ENCODE measurements at regions not wholly inside any gene's neighbourhood (a gene's known extent, or its start where the extent isn't known, plus 50 kb on each side); places are given as distances from the start of the nearest gene placed in this dataset.

- DNase-seq, result no peak
- H3K9me3 ChIP-seq (ENCODE audit: control insufficient read depth in 1 of 2, low read length in 2 of 2), result no peaks in the 10 kb centered on the region
- no peaks in the 10 kb centered on the region for H3K4me1 ChIP-seq (ENCODE audit: insufficient read depth, low read length)
- POLR2A ChIA-PET (ENCODE audit: partially characterized antibody), result no interaction called here
- H3K36me3 ChIP-seq (ENCODE audit: insufficient read depth, low read length), result no peaks in the 10 kb centered on the region
- CTCF ChIA-PET (ENCODE audit: partially characterized antibody), result no interaction called here
- no peaks in the 10 kb centered on the region for H3K27me3 ChIP-seq (ENCODE audit: insufficient read depth, low read length)
- no peaks in the 10 kb centered on the region for H3K36me3 Mint-ChIP-seq
- peaks cover 0 to 4% (median under 1%) of the 10 kb centered on the region in 4 donors for H3K4me1 Mint-ChIP-seq
- H3K9me3 Mint-ChIP-seq, result peaks cover 0 to 3% (median 0%) of the 10 kb centered on the region in 8 donors
- no peak overlapping the region for H3K27ac Mint-ChIP-seq
- H3K4me3 ChIP-seq (ENCODE audit: low read length in 2 of 2), result no peak overlapping the region
- intact Hi-C loops (cut with micrococcal nuclease), result no loop called here
- H3K27ac ChIP-seq (ENCODE audit: low read depth, low read length), result no peak overlapping the region
- peaks cover 0 to 2% of the 10 kb centered on the region in 2 donors for H3K27me3 Mint-ChIP-seq
- no peak overlapping the region for H3K4me3 Mint-ChIP-seq
These were observed 101.0 kb upstream of the SP4 start for GRCh38 chr7:21326921-21327320.

GRCh38 chr7:21327422-21328409 lies 100.2 kb upstream of the SP4 start:
- no peak overlapping the region for H3K4me3 ChIP-seq (ENCODE audit: low read length in 2 of 2)
- intact Hi-C loops (cut with micrococcal nuclease), result no loop called here
- peaks cover 0 to 2% of the 10 kb centered on the region in 2 donors for H3K27me3 Mint-ChIP-seq
- H3K36me3 ChIP-seq (ENCODE audit: insufficient read depth, low read length), result no peaks in the 10 kb centered on the region
- H3K27me3 ChIP-seq (ENCODE audit: insufficient read depth, low read length), result no peaks in the 10 kb centered on the region
- no peaks in the 10 kb centered on the region for H3K4me1 ChIP-seq (ENCODE audit: insufficient read depth, low read length)
- no peak overlapping the region for H3K27ac Mint-ChIP-seq
- POLR2A ChIA-PET (ENCODE audit: partially characterized antibody), result no interaction called here
- DNase-seq, result no peak
- H3K9me3 ChIP-seq (ENCODE audit: control insufficient read depth in 1 of 2, low read length in 2 of 2), result no peaks in the 10 kb centered on the region
- no peaks in the 10 kb centered on the region for H3K36me3 Mint-ChIP-seq
- peaks cover 0 to 4% (median 2%) of the 10 kb centered on the region in 4 donors for H3K4me1 Mint-ChIP-seq
- peaks cover 0 to 3% (median 0%) of the 10 kb centered on the region in 8 donors for H3K9me3 Mint-ChIP-seq
- no peak overlapping the region for H3K4me3 Mint-ChIP-seq
- no peak overlapping the region for H3K27ac ChIP-seq (ENCODE audit: low read depth, low read length)
- CTCF ChIA-PET (ENCODE audit: partially characterized antibody), result no interaction called here

GRCh38 chr7:21330462-21331178 lies 97.3 kb upstream of the SP4 start:
- Mint-ChIP-seq H3K9me3 (peaks cover 0 to 4% (median 1%) of the 10 kb centered on the region in 8 donors), H3K4me1 (peaks cover 0 to 6% (median 4%) of the 10 kb centered on the region in 4 donors), H3K27me3 (peaks cover 0 to 2% of the 10 kb centered on the region in 2 donors), H3K27ac (no peak overlapping the region), H3K36me3 (no peaks in the 10 kb centered on the region), H3K4me3 (no peak overlapping the region)
- Histone ChIP-seq H3K9me3 (ENCODE audit: control insufficient read depth in 1 of 2, low read length in 2 of 2) (no peaks in the 10 kb centered on the region), H3K4me3 (ENCODE audit: low read length in 2 of 2) (no peak overlapping the region), H3K27ac (ENCODE audit: low read depth, low read length) (no peak overlapping the region), H3K27me3 (ENCODE audit: insufficient read depth, low read length) (no peaks in the 10 kb centered on the region), H3K4me1 (ENCODE audit: insufficient read depth, low read length) (no peaks in the 10 kb centered on the region), H3K36me3 (ENCODE audit: insufficient read depth, low read length) (no peaks in the 10 kb centered on the region)
- ChIA-PET CTCF (ENCODE audit: partially characterized antibody) (no interaction called here), POLR2A (ENCODE audit: partially characterized antibody) (no interaction called here)
- DNase-seq, result no peak
- intact Hi-C loops (cut with micrococcal nuclease), result no loop called here

- H3K36me3 Mint-ChIP-seq, result no peaks in the 10 kb centered on the region
- intact Hi-C loops (cut with micrococcal nuclease), result loop anchor here (5.0 kb wide), 1 partner anchor 92 kb away; the partner anchor contains the start of gene SP4
- no peaks in the 10 kb centered on the region for H3K9me3 ChIP-seq (ENCODE audit: control insufficient read depth in 1 of 2, low read length in 2 of 2)
- H3K27ac Mint-ChIP-seq, result peak overlapping the region in 2 of 7 donors; percentile 38 to 43
- no peaks in the 10 kb centered on the region for H3K27me3 ChIP-seq (ENCODE audit: insufficient read depth, low read length)
- CTCF ChIA-PET (ENCODE audit: partially characterized antibody), result interaction anchor here (0.6 to 0.8 kb wide), 3 partner anchors 11 to 97 kb away, joined by 3 to 5 read pairs (median 3); no protein-coding TSS in a partner anchor
- H3K4me3 ChIP-seq (ENCODE audit: low read length in 2 of 2), result no peak overlapping the region
- POLR2A ChIA-PET (ENCODE audit: partially characterized antibody), result no interaction called here
- no peak overlapping the region for H3K27ac ChIP-seq (ENCODE audit: low read depth, low read length)
- peaks cover 19% of the 10 kb centered on the region for H3K4me1 ChIP-seq (ENCODE audit: insufficient read depth, low read length)
- DNase-seq, result no peak
- peaks cover 16 to 39% (median 23%) of the 10 kb centered on the region in 4 donors for H3K4me1 Mint-ChIP-seq
- H3K36me3 ChIP-seq (ENCODE audit: insufficient read depth, low read length), result no peaks in the 10 kb centered on the region
- H3K27me3 Mint-ChIP-seq, result no peaks in the 10 kb centered on the region
- no peak overlapping the region for H3K4me3 Mint-ChIP-seq
- H3K9me3 Mint-ChIP-seq, result peaks cover 0 to 7% (median 0%) of the 10 kb centered on the region in 8 donors
These were observed 93.0 kb upstream of the SP4 start for GRCh38 chr7:21334906-21335305.

- H3K9me3 Mint-ChIP-seq, result peaks cover 0 to 10% (median 1%) of the 10 kb centered on the region in 8 donors
- Histone ChIP-seq H3K27me3 (ENCODE audit: insufficient read depth, low read length) (no peaks in the 10 kb centered on the region), H3K4me3 (ENCODE audit: low read length in 2 of 2) (no peak overlapping the region), H3K9me3 (ENCODE audit: control insufficient read depth in 1 of 2, low read length in 2 of 2) (no peaks in the 10 kb centered on the region), H3K4me1 (ENCODE audit: insufficient read depth, low read length) (peaks cover 19% of the 10 kb centered on the region), H3K36me3 (ENCODE audit: insufficient read depth, low read length) (no peaks in the 10 kb centered on the region), H3K27ac (ENCODE audit: low read depth, low read length) (no peak overlapping the region)
- DNase-seq, result no peak
- H3K27ac Mint-ChIP-seq, result peak overlapping the region in 4 of 7 donors; percentile 1 to 69 (median 2)
- H3K4me1 Mint-ChIP-seq, result peaks cover 20 to 51% (median 25%) of the 10 kb centered on the region in 4 donors
- H3K36me3 Mint-ChIP-seq, result no peaks in the 10 kb centered on the region
- no peaks in the 10 kb centered on the region for H3K27me3 Mint-ChIP-seq
- CTCF ChIA-PET (ENCODE audit: partially characterized antibody), result interaction anchor here (1.4 kb wide), 1 partner anchor 24 kb away, joined by 3 read pairs; no protein-coding TSS in a partner anchor
- intact Hi-C loops (cut with micrococcal nuclease), result loop anchor here (5.0 kb wide), 1 partner anchor 91 kb away; the partner anchor contains the start of gene SP4
- H3K4me3 Mint-ChIP-seq, result no peak overlapping the region
- POLR2A ChIA-PET (ENCODE audit: partially characterized antibody), result interaction anchor here (1.4 kb wide), 1 partner anchor 19 kb away, joined by 4 read pairs; no protein-coding TSS in a partner anchor
These were observed 91.1 kb upstream of the SP4 start for GRCh38 chr7:21336743-21337142.

GRCh38 chr7:21338728-21339164 lies 89.1 kb upstream of the SP4 start:
- Histone ChIP-seq H3K36me3 (ENCODE audit: insufficient read depth, low read length) (no peaks in the 10 kb centered on the region), H3K4me3 (ENCODE audit: low read length in 2 of 2) (peak overlapping the region in 1 of 2 donors; percentile 30), H3K27ac (ENCODE audit: low read depth, low read length) (peak overlapping the region; percentile 34), H3K9me3 (ENCODE audit: control insufficient read depth in 1 of 2, low read length in 2 of 2) (no peaks in the 10 kb centered on the region), H3K4me1 (ENCODE audit: insufficient read depth, low read length) (peaks cover 19% of the 10 kb centered on the region), H3K27me3 (ENCODE audit: insufficient read depth, low read length) (no peaks in the 10 kb centered on the region)
- POLR2A ChIA-PET (ENCODE audit: partially characterized antibody), result interaction anchor here (0.6 to 2.4 kb wide), 11 partner anchors 9 to 97 kb away, joined by 3 to 23 read pairs (median 3); partner anchors contain the start of gene SP4
- DNase-seq, result peak; percentile 24 to 69 (median 47)
- Mint-ChIP-seq H3K4me1 (peaks cover 20 to 51% (median 25%) of the 10 kb centered on the region in 4 donors), H3K9me3 (peaks cover 0 to 9% (median 1%) of the 10 kb centered on the region in 8 donors), H3K27me3 (no peaks in the 10 kb centered on the region), H3K4me3 (peak overlapping the region; percentile 8 to 79 (median 66)), H3K36me3 (no peaks in the 10 kb centered on the region), H3K27ac (peak overlapping the region; percentile 67 to 93 (median 91))
- CTCF ChIA-PET (ENCODE audit: partially characterized antibody), result interaction anchor here (0.9 to 2.2 kb wide), 3 partner anchors 14 to 89 kb away, joined by 3 to 9 read pairs (median 5); partner anchors contain the start of gene SP4
- intact Hi-C loops (cut with micrococcal nuclease), result loop anchor here (1.0 to 5.0 kb wide), 2 partner anchors 15 to 89 kb away; partner anchors contain the start of gene SP4

All from CD4-positive, alpha-beta memory T cell (primary cell).